OCI-LY7 (cell line): ENCODE measurements at regions not wholly inside any gene's neighbourhood (a gene's known extent, or its start where the extent isn't known, plus 50 kb on each side); places are given as distances from the start of the nearest gene placed in this dataset.

Experiments used
- BruUV-seq: library from RNA; stranded (reverse); fragments of 400-500 nt; replicated peaks from 2 replicates; lab custom pipeline; 2021; lab: Mats Ljungman, UMichigan
- CTCF ChIA-PET: fragments of 300-600 bp; sonication (Branson Sonifier 250); formaldehyde crosslinking; loops from one replicate; lab custom pipeline; 2022; ENCODE audit warnings: antibody characterized with exemption; ENCODE audit not compliant: unreplicated experiment; lab: Charles Lee
- POLR2A ChIA-PET: fragments of 300-600 bp; sonication (Branson Sonifier 250); formaldehyde crosslinking; loops from one replicate; lab custom pipeline; 2022; ENCODE audit warnings: antibody characterized with exemption; lab: Charles Lee
- DNase-seq: peaks from one replicate; pipeline ENCODE4 v3.0.0-alpha.2; 2015; ENCODE audit warnings: low spot score
- H2AFZ ChIP-seq: fragments of 200-600 bp; sonication (generic), shearing (Covaris generic); 2 replicates; pipeline ENCODE4 v1.6.1; 2014; ENCODE audit warnings: mild to moderate bottlenecking, antibody characterized with exemption, low read length, moderate library complexity
- H3K27ac ChIP-seq: fragments of 200-600 bp; sonication (generic); 2 replicates; pipeline ENCODE4 v1.5.1; 2014; ENCODE audit warnings: mixed run types, low read depth, mild to moderate bottlenecking, moderate library complexity, low read length, inconsistent platforms; ENCODE audit not compliant: poor library complexity, severe bottlenecking
- H3K36me3 ChIP-seq: fragments of 200-600 bp; sonication (generic); 2 replicates; pipeline ENCODE4 v1.6.1; 2014; ENCODE audit warnings: mild to moderate bottlenecking, antibody characterized with exemption, low read length, moderate library complexity, mixed read lengths; ENCODE audit not compliant: insufficient read depth
- H3K4me1 ChIP-seq: fragments of 200-600 bp; sonication (generic); 2 replicates; pipeline ENCODE4 v1.5.1; 2014; ENCODE audit warnings: mild to moderate bottlenecking, low read length; ENCODE audit not compliant: insufficient read depth, poor library complexity, severe bottlenecking
- H3K4me2 ChIP-seq: fragments of 200-600 bp; sonication (generic); 2 replicates; pipeline ENCODE4 v1.6.1; 2014; ENCODE audit warnings: mild to moderate bottlenecking, low read length
- H3K4me3 ChIP-seq: fragments of 200-600 bp; sonication (generic); 2 replicates; pipeline ENCODE4 v1.5.1; 2014; ENCODE audit warnings: mild to moderate bottlenecking, low read depth, low read length; ENCODE audit not compliant: poor library complexity, severe bottlenecking
- H3K79me2 ChIP-seq: fragments of 200-600 bp; sonication (generic); 2 replicates; pipeline ENCODE4 v1.6.1; 2016; ENCODE audit warnings: low read depth, mild to moderate bottlenecking, low read length, moderate library complexity, mixed read lengths; ENCODE audit not compliant: insufficient read depth
- H3K9me2 ChIP-seq: fragments of 200-600 bp; sonication (generic); 2 replicates; pipeline ENCODE4 v1.6.1; 2016; ENCODE audit warnings: mild to moderate bottlenecking, low read length, mixed read lengths; ENCODE audit not compliant: insufficient read depth
- H3K9me3 ChIP-seq: fragments of 200-600 bp; sonication (generic); 2 replicates; pipeline ENCODE4 v1.6.1; 2014; ENCODE audit warnings: mild to moderate bottlenecking, mixed run types, low read length, mixed read lengths
- H4K20me1 ChIP-seq: fragments of 200-600 bp; sonication (generic); 2 replicates; pipeline ENCODE4 v1.6.1; 2014; ENCODE audit warnings: mild to moderate bottlenecking, antibody characterized with exemption, low read length, moderate library complexity, mixed read lengths; ENCODE audit not compliant: insufficient read depth
- EZH2phosphoT487 ChIP-seq: fragments of 200-600 bp; sonication (generic); IDR thresholded peaks from 2 replicates; pipeline ENCODE4 v1.6.1; 2018; ENCODE audit warnings: low read depth, borderline replicate concordance, mild to moderate bottlenecking, mixed run types, antibody characterized with exemption, low read length, moderate library complexity, mixed read lengths
- intact Hi-C: fragments of 100-400 bp; cut with micrococcal nuclease; formaldehyde crosslinking; loops from one replicate; pipeline ENCODE4 v1.10.0; 2022; ENCODE audit not compliant: unreplicated experiment
- TF ChIP-seq, protein P1 (sequence below): fragments of 200-600 bp; sonication (generic); conservative IDR thresholded peaks from 2 replicates; pipeline ENCODE4 v1.5.1; 2014; ENCODE audit warnings: mild to moderate bottlenecking, antibody characterized with exemption, low read length, moderate library complexity, mixed read lengths

DNA sequence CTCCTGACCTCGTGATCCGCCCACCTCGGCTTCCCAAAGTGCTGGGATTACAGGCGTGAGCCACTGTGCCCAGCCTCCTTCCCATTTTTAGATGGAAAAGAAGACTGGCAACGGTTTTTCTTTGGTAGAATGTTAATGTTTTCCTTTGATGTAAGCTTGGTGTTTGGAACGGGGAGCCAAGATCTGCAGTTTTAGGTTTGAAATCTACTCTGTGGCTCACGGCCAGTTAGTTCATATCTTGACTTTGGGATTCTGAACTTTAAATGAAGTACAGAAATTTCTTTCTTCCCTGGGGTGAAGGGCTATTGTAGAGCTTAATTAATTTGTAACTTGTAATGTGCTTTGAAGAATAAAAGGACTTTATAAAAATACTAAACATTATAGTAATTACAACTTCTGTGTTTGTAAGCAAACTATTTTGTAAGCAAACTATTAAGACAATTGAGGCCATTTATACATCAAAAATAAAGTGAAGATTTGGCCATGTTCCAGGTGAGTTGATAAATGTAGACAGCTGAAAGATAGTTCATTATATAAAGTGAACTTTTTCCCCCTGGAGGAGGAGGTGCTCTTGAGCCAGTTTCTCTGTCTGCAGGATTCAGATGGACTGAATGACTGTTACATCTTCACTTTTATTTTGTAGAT, 117.1 kb upstream of the TUT7 start:
- no peaks in the 10 kb centered on the region for H3K9me3 ChIP-seq
- intact Hi-C loops, result no loop called here
- H3K79me2 ChIP-seq, result no peaks in the 10 kb centered on the region
- H3K4me1 ChIP-seq, result no peaks in the 10 kb centered on the region
- no TSS peak for BruUV-seq
- POLR2A ChIA-PET, result no interaction called here
- no peak for DNase-seq
- no peak overlapping the region for H3K4me2 ChIP-seq
- no peaks in the 10 kb centered on the region for H4K20me1 ChIP-seq
- CTCF ChIA-PET, result no interaction called here
- H2AFZ ChIP-seq, result no peak overlapping the region
- H3K4me3 ChIP-seq, result no peak overlapping the region
- no peak for TF ChIP-seq EZH2phosphoT487
- TF ChIP-seq, protein P1, sequence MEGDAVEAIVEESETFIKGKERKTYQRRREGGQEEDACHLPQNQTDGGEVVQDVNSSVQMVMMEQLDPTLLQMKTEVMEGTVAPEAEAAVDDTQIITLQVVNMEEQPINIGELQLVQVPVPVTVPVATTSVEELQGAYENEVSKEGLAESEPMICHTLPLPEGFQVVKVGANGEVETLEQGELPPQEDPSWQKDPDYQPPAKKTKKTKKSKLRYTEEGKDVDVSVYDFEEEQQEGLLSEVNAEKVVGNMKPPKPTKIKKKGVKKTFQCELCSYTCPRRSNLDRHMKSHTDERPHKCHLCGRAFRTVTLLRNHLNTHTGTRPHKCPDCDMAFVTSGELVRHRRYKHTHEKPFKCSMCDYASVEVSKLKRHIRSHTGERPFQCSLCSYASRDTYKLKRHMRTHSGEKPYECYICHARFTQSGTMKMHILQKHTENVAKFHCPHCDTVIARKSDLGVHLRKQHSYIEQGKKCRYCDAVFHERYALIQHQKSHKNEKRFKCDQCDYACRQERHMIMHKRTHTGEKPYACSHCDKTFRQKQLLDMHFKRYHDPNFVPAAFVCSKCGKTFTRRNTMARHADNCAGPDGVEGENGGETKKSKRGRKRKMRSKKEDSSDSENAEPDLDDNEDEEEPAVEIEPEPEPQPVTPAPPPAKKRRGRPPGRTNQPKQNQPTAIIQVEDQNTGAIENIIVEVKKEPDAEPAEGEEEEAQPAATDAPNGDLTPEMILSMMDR, result no peak
- no peaks in the 10 kb centered on the region for H3K9me2 ChIP-seq
- no peak overlapping the region for H3K27ac ChIP-seq
- no peaks in the 10 kb centered on the region for H3K36me3 ChIP-seq

DNA sequence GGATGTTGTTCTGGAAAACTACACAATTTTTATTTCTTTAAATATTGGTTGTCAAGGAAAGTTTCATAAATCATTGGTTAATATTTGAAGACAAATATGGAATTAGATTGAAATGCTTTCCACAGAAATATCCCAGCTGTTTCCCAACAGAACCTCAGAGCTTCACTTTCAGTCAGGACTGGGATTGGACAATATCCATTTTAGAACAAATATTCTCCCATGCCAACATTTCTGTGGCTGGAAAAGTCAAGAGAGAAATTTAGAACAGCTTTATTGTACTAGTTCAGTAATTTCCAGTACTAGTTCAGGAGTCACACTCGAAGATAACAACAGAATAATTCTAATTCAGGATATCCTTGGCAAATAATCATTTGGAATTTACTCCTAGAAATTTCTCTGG, 116.1 kb upstream of the TUT7 start:
- Histone ChIP-seq H3K4me2 (no peak overlapping the region), H3K4me1 (no peaks in the 10 kb centered on the region), H3K36me3 (no peaks in the 10 kb centered on the region), H3K9me2 (no peaks in the 10 kb centered on the region), H4K20me1 (no peaks in the 10 kb centered on the region), H3K4me3 (no peak overlapping the region), H3K79me2 (no peaks in the 10 kb centered on the region), H3K9me3 (no peaks in the 10 kb centered on the region), H3K27ac (no peak overlapping the region), H2AFZ (no peak overlapping the region)
- no peak for DNase-seq
- ChIA-PET CTCF (no interaction called here), POLR2A (interaction anchor here (0.6 to 0.7 kb wide), 2 partner anchors 9 to 1244 kb away, joined by 3 to 4 read pairs; no protein-coding TSS in a partner anchor)
- intact Hi-C loops, result no loop called here
- BruUV-seq, result no TSS peak
- TF ChIP-seq, protein P1, result no peak
- TF ChIP-seq EZH2phosphoT487, result no peak

DNA sequence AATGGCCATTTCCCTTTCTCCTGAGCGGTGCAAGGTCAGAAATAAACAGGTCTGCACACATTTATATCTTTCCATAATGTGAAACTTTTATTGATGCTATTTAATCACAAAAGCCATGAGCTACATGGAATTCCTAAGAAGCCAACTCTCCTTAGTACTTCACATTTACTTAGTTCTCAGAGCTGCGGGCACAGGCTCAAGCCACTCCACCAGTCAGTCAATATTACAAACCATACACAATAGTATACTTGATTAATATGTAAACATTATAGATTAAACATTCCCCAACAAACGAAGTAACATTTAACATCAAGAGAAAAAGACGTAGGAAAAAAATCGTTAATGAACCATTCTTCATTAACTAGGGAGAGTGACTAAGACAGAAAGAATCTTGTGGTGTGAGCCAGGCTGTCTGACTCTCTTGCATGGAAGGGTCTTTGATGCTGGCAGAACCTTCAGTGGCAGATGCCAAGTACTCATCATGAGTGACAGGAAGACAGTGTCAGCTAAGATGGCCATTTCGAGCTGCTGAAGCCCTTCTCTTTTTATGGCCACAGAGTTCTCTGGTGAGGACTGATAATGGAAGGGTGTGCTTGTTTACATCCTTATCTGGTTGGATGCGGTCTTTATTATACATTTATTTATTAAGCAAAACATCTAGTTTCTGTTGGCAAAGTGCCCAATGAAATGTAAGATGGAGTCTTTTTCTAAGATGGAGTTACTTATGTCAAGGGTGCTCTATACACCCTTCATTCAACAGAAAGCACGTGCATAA, 115.5 kb upstream of the TUT7 start:
- H3K36me3 ChIP-seq, result no peaks in the 10 kb centered on the region
- no peak for DNase-seq
- ChIA-PET POLR2A (interaction anchor here (0.6 kb wide), 1 partner anchor 1244 kb away, joined by 4 read pairs; no protein-coding TSS in a partner anchor), CTCF (no interaction called here)
- no peak for TF ChIP-seq EZH2phosphoT487
- TF ChIP-seq, protein P1, result no peak
- no peaks in the 10 kb centered on the region for H3K9me2 ChIP-seq
- intact Hi-C loops, result no loop called here
- H3K27ac ChIP-seq, result no peak overlapping the region
- no peaks in the 10 kb centered on the region for H3K4me1 ChIP-seq
- no peaks in the 10 kb centered on the region for H3K79me2 ChIP-seq
- no peak overlapping the region for H2AFZ ChIP-seq
- H3K4me3 ChIP-seq, result no peak overlapping the region
- H3K4me2 ChIP-seq, result no peak overlapping the region
- H3K9me3 ChIP-seq, result no peaks in the 10 kb centered on the region
- no TSS peak for BruUV-seq
- H4K20me1 ChIP-seq, result no peaks in the 10 kb centered on the region
